GM18499 (cell line): ENCODE measurements at regions not wholly inside any gene's neighbourhood (a gene's known extent, or its start where the extent isn't known, plus 50 kb on each side); places are given as distances from the start of the nearest gene placed in this dataset.

Experiments
- ATAC-seq: cut with Tn5 transposase; IDR thresholded peaks from one replicate; pipeline ENCODE4 v1.9.1; 2021; ENCODE audit warnings: moderate number of reproducible peaks; ENCODE audit not compliant: insufficient read depth, unreplicated experiment

DNA sequence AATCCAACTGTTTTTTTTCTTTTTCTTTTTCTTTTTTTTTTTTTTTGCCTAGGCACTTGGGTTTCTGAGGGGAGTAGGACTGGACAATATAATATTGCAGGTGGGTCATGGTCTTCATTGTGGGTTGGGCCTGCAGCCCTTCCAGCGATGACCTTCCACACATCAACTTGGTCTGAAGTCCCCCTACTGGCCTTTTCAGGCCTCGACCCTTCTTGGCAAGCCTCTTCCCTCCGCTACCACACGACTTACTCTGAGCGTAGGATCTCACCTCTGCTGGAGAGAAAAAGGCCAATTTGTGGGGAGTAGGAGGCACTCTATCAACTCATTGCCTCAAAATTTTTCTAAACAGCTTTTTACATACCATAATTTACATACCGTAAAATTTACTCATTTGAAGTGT, 51.1 kb upstream of the GRIK3 start:
- no peak for ATAC-seq

DNA sequence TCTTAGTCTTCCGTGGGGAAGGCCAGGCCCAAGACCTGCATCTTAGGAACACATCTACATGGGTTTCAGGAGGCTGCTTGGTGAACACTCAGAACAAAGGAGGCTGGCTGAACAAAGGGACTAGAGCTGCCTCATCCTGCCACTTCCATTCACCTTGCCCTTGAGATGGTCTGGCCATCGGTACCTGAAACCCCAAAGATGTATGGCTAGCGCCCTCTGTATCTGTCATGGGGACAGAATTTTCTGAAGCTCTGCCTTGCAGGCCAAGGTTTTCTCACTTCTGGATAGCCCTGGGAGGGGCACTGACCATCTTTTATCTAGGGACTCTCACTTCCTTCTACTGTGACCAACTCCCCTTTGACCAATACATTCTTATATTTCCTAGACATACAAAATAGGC, 55.4 kb upstream of the GRIK3 start:
- ATAC-seq: no peak

- ATAC-seq: no peak
Measured at GRCh38 chr1:37090671-37091070, 56.4 kb upstream of the GRIK3 start.

DNA sequence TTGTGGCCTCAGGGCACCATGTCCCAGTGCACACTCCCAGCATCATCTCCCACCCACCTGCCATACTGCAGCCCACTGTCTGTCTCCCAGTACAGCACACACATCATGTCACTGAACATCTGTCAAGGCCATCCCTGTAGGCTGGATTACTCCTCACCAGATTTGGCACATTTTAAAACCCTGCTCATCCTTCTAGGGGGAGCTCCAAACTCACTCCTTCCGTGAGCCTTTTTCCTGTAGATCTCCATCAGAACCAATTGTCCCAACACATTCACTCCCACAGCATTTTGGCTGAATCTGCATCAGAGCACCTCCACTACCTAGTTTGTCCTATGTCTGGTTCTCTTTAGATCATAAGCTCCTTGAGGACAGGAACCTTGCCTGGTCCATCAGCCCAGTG, 58.6 kb upstream of the GRIK3 start:
- no peak for ATAC-seq

DNA sequence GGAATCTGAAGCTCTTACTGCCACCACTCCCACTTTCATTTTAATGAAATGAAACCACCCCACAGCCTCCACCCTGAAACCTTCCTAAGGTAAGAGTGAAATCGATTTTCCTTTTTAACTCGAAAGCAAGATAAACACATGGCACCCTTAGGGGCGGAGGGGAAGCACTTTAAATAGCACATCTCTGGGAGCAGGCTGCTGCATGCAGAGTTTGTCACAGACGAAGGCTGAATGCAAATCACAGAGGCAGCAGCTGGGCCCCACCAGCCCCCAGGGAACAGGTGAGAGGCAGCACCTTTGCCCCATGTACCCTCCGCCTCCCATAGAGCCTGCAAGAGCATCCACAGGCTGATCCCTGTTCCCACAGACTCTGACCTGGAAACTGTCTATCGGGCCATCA, 60.0 kb upstream of the GRIK3 start:
- ATAC-seq: no peak

GRCh38 chr1:37096523-37096922, 62.2 kb upstream of the GRIK3 start:
- ATAC-seq: no peak

DNA sequence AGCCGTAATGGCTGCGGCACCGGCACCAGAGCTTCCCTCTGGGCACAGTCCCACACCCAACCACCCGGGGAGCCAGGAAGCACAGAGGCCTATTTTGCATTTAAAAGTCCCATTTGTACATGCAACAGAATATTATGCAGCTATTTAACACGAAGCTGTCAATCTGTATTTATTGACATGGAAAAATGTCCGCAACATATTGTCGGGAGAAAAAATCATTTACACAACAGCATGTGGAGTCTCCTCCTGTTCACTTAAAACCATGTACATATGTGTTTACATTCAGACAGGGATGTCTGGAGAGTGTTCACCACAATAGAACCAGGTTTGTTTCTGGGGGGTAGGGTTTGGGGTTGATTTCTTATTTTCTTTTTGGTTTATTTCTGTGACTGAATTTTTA, 63.4 kb upstream of the GRIK3 start:
- ATAC-seq: no peak

DNA sequence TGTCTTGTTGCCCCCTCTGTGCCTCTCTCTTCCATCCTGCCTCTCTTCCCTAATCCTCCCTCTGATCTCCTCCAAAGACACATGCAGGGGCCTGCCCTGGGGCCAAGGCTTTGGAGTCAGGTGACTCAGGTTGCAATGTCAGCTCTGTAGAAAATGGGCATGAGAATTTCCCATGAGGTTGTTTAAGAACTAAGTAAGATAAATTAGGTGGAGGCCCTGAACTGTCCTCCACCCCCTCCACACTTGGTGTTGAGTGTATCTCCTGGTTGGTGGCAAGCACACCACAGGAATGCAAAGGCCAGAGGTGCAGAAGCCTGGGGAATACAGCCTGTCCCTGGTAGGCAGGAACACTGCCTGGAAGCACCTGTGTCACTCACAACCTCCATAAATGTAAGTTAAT, 63.9 kb upstream of the GRIK3 start:
- no peak for ATAC-seq

GRCh38 chr1:37100310-37100709, 66.0 kb upstream of the GRIK3 start:
- no peak for ATAC-seq

- no peak for ATAC-seq
Measured at GRCh38 chr1:37102656-37103382, 68.5 kb upstream of the GRIK3 start.

GRCh38 chr1:37105911-37106310, 71.6 kb upstream of the GRIK3 start:
- ATAC-seq: no peak

GRCh38 chr1:37107153-37107907, 73.0 kb upstream of the GRIK3 start:
- ATAC-seq: no peak

DNA sequence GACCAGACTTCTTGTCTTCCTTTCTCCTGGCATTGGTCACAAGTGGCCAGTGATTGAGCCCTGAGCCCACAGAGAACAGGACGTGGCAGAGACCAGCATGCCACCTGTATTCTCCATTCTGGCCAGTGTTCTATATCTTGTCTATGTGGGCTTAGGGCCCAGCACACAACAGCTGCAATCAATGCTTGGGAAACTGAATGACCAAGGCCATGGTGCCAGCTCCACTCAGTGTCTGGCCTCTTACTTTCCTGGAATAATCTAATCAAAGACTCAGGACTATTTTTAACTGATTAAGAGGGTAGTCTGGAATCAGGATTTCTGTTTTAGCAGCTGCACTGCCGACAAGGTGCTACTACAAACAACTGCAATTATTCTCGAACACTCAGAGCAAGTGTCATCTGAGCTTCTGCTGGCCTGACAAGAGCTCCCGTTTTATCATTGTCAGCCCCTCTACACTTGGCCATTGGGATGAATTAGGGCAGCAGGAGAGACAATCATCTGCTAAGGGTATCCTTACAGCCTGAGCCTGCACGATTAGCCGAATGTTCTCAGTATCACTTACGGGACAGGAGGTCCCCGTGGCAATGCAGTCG, 74.4 kb upstream of the GRIK3 start:
- no peak for ATAC-seq

DNA sequence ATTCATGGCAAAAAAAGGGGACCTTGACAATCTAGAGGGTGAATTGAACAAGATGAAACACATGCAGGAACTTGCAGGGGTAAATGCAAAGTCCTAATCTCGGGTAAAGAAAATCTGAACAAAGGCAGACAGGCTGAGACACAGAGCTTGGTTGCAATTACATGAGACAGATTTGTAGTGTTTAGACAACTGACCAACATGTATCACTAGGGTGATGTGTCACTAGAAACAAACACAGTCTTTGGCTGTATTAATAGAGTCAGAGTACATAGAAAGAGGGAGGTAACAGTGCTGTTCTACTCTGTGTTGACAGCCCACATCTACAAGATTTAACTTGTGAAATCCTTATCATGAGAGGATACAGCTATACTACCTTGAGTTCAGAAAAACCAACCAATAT, 78.1 kb upstream of the GRIK3 start:
- no peak for ATAC-seq

DNA sequence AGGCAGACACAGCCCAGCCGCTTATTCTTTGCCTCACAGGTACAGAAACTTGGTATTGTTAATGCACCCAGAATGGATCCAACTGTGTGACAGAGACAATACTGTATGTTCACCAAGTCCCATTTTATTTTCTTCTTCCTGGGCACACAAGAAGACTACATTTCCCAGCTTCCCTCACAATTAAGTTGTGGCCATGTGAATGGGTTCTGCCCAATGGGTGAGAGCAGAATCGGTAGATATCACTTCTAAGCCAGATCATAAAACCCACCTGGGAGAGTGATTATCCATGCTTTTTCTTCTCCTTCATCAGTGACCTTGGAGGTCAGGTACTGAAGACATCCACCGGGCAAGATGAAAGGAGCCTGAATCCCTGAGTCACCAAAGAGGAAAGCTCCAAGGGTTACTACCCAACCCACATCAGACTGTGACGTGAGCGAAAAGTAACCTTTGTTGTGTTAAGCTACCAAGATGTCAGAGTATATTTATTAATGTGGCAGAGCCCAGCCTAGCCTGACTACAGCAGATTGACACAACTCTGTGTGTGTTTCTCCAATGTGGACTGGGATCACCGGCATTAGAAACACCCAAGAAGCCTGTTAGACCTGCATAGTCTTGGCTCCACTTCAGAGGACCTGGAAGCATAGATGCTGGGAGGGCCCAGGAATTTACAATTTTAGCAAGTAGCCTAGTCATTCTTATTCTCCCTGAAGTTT, 79.1 kb upstream of the GRIK3 start:
- ATAC-seq: no peak

- ATAC-seq: no peak
Measured at GRCh38 chr1:37118790-37119189, 84.5 kb upstream of the GRIK3 start.

GRCh38 chr1:37120279-37120678, 86.0 kb upstream of the GRIK3 start:
- no peak for ATAC-seq

GRCh38 chr1:37123276-37124115, 89.2 kb upstream of the GRIK3 start:
- no peak for ATAC-seq

DNA sequence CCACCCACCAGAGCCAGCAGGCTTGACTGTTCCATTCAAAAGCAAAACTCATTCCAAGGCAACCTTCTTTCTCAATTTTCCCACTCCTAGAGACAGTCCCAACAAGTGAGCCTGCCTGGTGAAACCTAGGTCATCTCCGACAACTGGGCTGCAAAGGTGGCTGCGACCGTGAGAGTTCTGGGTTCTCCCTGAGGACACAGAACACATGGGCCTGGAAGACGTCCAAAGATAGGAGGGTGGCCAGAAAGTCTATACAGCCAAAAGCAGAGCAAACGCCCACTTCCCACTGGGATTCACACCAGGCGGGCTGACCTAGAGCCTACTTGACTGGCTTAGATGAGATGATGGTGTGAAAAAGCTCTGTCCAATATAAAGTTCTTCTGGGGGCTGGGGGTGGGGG, 90.2 kb upstream of the GRIK3 start:
- ATAC-seq: no peak

DNA sequence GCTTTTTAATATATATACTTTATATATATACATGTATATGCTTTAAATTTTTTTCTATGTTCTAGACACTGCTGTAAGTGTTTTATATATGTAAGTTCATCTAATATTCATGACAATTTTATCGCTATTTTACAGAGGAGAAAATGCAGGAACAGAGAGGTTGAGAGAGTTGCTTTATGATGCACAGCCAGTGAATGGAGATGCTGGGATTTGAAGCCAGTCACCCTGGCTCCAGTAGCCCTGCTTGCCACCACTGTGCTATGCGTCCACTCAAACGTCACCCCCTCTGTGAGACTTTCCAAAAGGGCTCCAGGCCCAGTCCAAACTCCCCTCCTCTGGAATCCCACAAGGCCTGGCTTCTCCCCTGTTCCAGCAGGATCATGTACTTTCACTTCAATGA, 91.0 kb upstream of the GRIK3 start:
- ATAC-seq: no peak
